ENCODE measurements at regions not wholly inside any gene's neighbourhood (a gene's known extent, or its start where the extent isn't known, plus 50 kb on each side); places are given as distances from the start of the nearest gene placed in this dataset.

- Histone ChIP-seq H3K9ac (ENCODE audit: low read length) (no peak overlapping the region), H3K79me2 (ENCODE audit: insufficient read depth, low read length) (no peaks in the 10 kb centered on the region), H3K9me3 (ENCODE audit: control insufficient read depth in 1 of 2, insufficient read depth in 1 of 2, low read depth in 1 of 2, low read length in 2 of 2) (no peaks in the 10 kb centered on the region), H3K4me2 (ENCODE audit: low read length) (no peak overlapping the region), H3K4me3 (replicated peaks in 1 of 2; ENCODE audit: low read depth in 1 of 2, low read length in 2 of 2) (no peak overlapping the region), H3K4me1 (ENCODE audit: control insufficient read depth in 1 of 2, insufficient read depth in 2 of 2, low read length in 2 of 2) (no peaks in the 10 kb centered on the region), H3K27ac (ENCODE audit: low read depth, low read length) (no peak overlapping the region), H3K9me2 (ENCODE audit: insufficient read depth) (no peaks in the 10 kb centered on the region), H3K36me3 (ENCODE audit: control insufficient read depth in 1 of 2, insufficient read depth in 2 of 2, low read length in 2 of 2) (no peaks in the 10 kb centered on the region), H4K20me1 (ENCODE audit: insufficient read depth) (no peaks in the 10 kb centered on the region), H2AFZ (ENCODE audit: low read depth, low read length, poor library complexity, severe bottlenecking) (no peak overlapping the region), H3K27me3 (ENCODE audit: insufficient read depth, low read length) (peaks cover 61% of the 10 kb centered on the region)
- no TSS peak for BruUV-seq (replicated peaks)
- DNase-seq (ENCODE audit: low read depth, low spot score) (no peak), ATAC-seq (no peak)
- ChIA-PET POLR2A (no interaction called here), CTCF (no interaction called here), RAD21 (ENCODE audit: low non-redundant PET in 1 of 2, low total read pairs in 2 of 2, uncharacterized antibody in 2 of 2, unreplicated experiment in 2 of 2) (no interaction called here)
- intact Hi-C loops (cut with micrococcal nuclease) = no loop called here
- TF ChIP-seq CBX3 (IDR thresholded peaks at IDR 0.05; ENCODE audit: low read depth) = no peak
- TF ChIP-seq FOSL1 (IDR thresholded peaks at IDR 0.05; ENCODE audit: low read depth) = no peak
- no peak for TF ChIP-seq EZH2 (IDR thresholded peaks at IDR 0.05)
- TF ChIP-seq SIN3A (IDR thresholded peaks at IDR 0.05; ENCODE audit: low read depth) = no peak
- TF ChIP-seq SRF (IDR thresholded peaks at IDR 0.05; ENCODE audit: low read depth) = no peak
- TF ChIP-seq ZFX (IDR thresholded peaks at IDR 0.05) = no peak
- TF ChIP-seq ZBTB33 (IDR thresholded peaks at IDR 0.05; ENCODE audit: extremely low read depth, insufficient replicate concordance, low read length) = no peak
- TF ChIP-seq POLR2AphosphoS5 (IDR thresholded peaks at IDR 0.05; ENCODE audit: low read depth, low read length) = no peak
- TF ChIP-seq ZNF274 (IDR thresholded peaks at IDR 0.05; ENCODE audit: low read depth, low read length) = no peak
- TF ChIP-seq ATF3 (IDR thresholded peaks at IDR 0.05) = no peak
- TF ChIP-seq SP1 (IDR thresholded peaks at IDR 0.05; ENCODE audit: low read depth) = no peak
- TF ChIP-seq ELF1 (IDR thresholded peaks at IDR 0.05; ENCODE audit: borderline replicate concordance, low read depth) = no peak
- TF ChIP-seq EGR1 (IDR thresholded peaks at IDR 0.05; ENCODE audit: low read depth) = no peak
- no peak for TF ChIP-seq RAD21 (IDR thresholded peaks at IDR 0.05; ENCODE audit: low read depth)
- no peak for TF ChIP-seq JUND (IDR thresholded peaks at IDR 0.05)
- no peak for TF ChIP-seq POLR2A (IDR thresholded peaks at IDR 0.05; ENCODE audit: borderline replicate concordance, extremely low read depth, insufficient read depth, insufficient read length)
- TF ChIP-seq, protein P1, sequence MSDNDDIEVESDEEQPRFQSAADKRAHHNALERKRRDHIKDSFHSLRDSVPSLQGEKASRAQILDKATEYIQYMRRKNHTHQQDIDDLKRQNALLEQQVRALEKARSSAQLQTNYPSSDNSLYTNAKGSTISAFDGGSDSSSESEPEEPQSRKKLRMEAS (IDR thresholded peaks at IDR 0.05) = no peak
- no peak for TF ChIP-seq YY1 (IDR thresholded peaks at IDR 0.05; ENCODE audit: extremely low read depth, insufficient replicate concordance, low read depth, low read length)
- TF ChIP-seq CEBPB (IDR thresholded peaks at IDR 0.05; ENCODE audit: low read depth) = no peak
Observed at GRCh38 chr12:114285554-114285953, 120.4 kb downstream of the TBX5 start.
